HG02759 (cell line): ENCODE measurements at regions not wholly inside any gene's neighbourhood (a gene's known extent, or its start where the extent isn't known, plus 50 kb on each side); places are given as distances from the start of the nearest gene placed in this dataset.
"Not testable (repeated sequence)": the region's sequence is repeated elsewhere in the genome, so short reads cannot be mapped to it uniquely, and the experiment has no call there.

Experiments used
- ATAC-seq: cut with Tn5 transposase; IDR thresholded peaks from one replicate; pipeline ENCODE4 v1.9.1; 2021; ENCODE audit warnings: mild to moderate bottlenecking, moderate library complexity; ENCODE audit not compliant: unreplicated experiment

- peak; percentile 83 for ATAC-seq
Observed at GRCh38 chr9:1837453-1838084, 177.6 kb upstream of the SMARCA2 start.

- ATAC-seq: no peak
Observed at GRCh38 chr9:1839909-1840308, 175.2 kb upstream of the SMARCA2 start.

GRCh38 chr9:1845425-1845824 is 169.7 kb upstream of the SMARCA2 start:
- no peak for ATAC-seq

GRCh38 chr9:1855726-1856125 is 159.4 kb upstream of the SMARCA2 start:
- ATAC-seq: no peak

DNA sequence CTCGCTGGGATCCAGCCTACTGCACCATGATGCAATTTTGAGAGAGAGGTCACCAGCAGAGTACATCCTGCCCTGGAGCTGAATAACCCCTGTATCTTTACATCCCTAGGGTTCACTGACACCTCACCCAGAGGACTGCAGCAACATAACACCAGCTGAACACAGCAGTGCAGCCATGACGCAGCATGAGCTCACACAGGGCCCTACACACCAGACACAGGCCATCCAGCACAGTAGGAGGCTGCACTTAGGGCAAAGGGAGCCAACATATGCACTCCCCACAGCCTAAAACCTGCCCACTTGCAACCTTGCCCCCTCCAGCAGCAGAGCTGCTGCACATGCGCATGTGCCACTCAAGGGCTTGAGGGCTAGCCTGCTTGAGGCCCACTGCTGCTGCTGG is 157.3 kb upstream of the SMARCA2 start:
- no peak for ATAC-seq

DNA sequence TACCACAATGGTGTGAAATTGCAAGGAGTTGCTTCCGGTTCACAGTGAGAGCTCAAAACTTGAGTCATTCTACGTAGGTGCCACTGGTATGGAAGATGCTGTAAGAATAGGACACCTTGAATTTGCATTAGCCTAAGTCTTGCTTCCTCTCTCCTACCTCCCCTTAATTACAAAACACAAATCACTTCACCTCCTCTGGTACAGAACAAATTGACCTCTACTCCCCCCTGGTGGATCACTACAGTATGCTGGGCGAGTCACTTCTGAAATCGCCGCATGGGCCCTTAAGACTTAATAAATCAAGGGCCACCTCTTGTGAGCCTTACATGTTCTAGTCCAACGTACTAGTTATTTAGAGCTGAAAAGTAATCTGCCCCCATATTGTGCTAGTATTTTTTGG is 145.3 kb upstream of the SMARCA2 start:
- ATAC-seq: peak; percentile 84

DNA sequence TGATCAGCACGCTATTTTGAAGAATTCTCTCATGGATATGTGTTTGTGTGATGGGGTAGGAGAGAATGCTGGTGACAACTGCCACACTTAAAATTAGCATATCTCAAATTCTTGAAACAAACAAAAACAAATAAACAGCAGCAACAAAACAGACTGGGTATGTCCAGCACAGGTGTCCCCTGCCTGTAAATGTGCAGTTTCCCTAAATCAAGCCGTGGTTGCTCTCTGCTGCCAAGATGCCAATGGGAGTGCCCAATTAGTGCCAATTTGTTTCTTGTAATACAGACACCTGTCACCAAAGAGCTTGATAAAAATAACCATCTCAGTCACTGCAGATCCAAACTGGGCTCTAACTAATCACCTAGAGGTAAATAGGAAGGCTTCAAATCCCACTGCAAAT is 144.2 kb upstream of the SMARCA2 start:
- no peak for ATAC-seq

- ATAC-seq: no peak
Observed at GRCh38 chr9:1871626-1872419, 143.3 kb upstream of the SMARCA2 start.

DNA sequence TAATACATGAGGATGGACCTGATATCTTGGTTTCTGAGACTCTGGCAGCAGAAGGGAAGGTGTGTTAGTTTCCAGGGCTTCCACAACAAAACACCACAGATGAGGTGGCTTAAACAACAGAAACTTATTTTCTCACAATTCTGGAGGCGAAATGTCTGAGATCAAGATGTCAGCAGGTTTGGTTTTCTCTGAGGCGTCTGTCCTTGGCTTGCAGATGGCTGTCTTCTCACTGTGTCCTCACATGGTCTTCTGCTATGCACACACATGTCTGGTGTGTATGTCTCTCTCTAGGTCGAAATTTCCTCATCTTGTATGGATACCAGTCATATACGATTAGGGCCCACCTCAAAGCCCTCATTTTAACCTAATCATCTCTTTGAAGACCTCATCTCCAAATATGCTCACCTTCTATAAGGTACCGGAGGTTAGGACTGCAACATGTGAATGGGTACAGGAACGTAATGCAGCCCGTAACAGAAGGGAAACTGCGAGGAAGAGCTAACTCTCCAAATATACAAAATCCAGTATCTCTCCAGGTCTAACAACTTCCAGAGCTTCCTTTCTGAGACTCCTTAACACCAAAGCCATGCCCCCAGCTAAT is 139.8 kb upstream of the SMARCA2 start:
- no peak for ATAC-seq

- ATAC-seq: peak; percentile 70
Observed at GRCh38 chr9:1875921-1876448, 139.2 kb upstream of the SMARCA2 start.

GRCh38 chr9:1876891-1877496 is 138.2 kb upstream of the SMARCA2 start:
- no peak for ATAC-seq

GRCh38 chr9:1877951-1878350 is 137.2 kb upstream of the SMARCA2 start:
- no peak for ATAC-seq

GRCh38 chr9:1878811-1879210 is 136.3 kb upstream of the SMARCA2 start:
- no peak for ATAC-seq

DNA sequence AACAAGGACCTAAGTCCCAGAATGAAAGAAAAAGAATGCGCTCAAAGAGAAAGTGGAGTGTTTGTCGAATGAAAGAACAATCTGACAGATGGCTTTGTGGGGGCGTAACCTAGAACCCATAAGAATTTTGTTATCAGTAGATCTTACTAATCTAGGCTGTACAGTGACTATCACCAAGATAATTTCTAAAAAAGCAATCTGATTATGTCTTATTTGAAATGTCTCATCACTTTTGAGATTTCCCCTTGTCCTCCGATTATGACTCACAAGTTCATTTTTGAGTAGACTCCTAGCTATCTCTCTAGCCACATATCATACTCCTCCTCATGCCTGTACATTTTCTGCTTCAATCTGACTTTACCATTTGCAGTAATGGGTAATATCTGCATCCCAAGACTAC is 135.6 kb upstream of the SMARCA2 start:
- ATAC-seq: peak; percentile 40

DNA sequence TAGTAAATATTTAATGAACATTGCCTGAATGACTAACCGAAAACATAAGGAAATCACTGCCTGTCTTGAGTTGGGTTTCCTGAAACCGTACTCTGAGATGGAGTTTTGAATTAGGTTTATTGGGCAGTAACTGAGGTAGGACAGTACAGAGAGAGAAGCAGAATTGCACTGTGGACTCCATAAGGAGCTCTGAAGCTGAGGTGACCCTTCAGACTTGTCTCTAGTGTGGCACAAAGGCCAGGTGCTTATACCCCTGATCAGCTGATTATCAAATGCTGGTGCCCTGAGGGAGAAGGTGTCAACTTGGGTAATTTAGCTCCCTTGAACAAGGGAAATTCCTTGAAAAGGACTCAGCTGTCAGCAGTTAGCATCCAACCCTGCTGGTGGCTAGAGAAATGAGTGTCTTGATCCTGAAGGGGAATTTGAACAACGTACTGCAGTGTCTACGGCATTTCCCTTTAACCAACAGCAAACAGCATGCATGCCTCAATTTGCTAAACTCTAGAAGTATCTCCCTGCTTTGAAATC is 135.0 kb upstream of the SMARCA2 start:
- ATAC-seq: peak; percentile 18

- no peak for ATAC-seq
Observed at GRCh38 chr9:1881708-1882295, 133.3 kb upstream of the SMARCA2 start.

GRCh38 chr9:1882711-1883403 is 132.3 kb upstream of the SMARCA2 start:
- no peak for ATAC-seq

- ATAC-seq: no peak
Observed at GRCh38 chr9:1890201-1890600, 124.9 kb upstream of the SMARCA2 start.

DNA sequence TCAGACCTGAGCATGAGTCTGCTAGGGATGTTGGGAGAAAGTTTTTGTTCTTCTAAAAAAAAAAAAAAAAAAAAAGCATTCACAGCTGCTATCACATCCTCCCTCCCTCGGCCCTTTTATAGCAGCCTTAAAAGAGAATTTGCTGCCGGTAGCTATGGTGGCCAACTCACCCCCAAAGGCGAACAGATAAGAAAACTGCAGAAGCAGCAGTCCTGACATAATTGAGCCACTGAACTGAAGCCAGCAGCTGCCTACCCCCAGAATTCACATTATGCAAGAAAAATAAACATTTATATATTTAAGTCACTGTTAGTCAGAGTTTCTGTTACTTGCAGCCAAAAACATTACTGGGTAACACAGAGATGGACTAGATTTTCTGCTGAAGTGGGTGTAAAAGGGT is 124.3 kb upstream of the SMARCA2 start:
- ATAC-seq: no peak

- not testable (repeated sequence) for ATAC-seq
Observed at GRCh38 chr9:1903080-1903704, 112.0 kb upstream of the SMARCA2 start.
